Kasumi-1 (cell line): ENCODE measurements at regions not wholly inside any gene's neighbourhood (a gene's known extent, or its start where the extent isn't known, plus 50 kb on each side); places are given as distances from the start of the nearest gene placed in this dataset.
A peak's percentile ranks its signal among the peaks of the same experiment; 100 is the strongest.

ENCODE experiments used
- DNase-seq, 2 experiments: peaks; one replicate each; lab custom pipeline; 2025; lab: John Stamatoyannopoulos, UW

- DNase-seq = no peak
Measured at GRCh38 chr2:149908726-149909683, 321.4 kb upstream of the MMADHC start.

GRCh38 chr2:149906886-149907285 is 319.3 kb upstream of the MMADHC start:
- DNase-seq = no peak

GRCh38 chr2:149904352-149905175 is 317.0 kb upstream of the MMADHC start:
- DNase-seq = no peak

GRCh38 chr2:149903626-149904025 is 316.1 kb upstream of the MMADHC start:
- no peak for DNase-seq

- no peak for DNase-seq
Measured at GRCh38 chr2:149902081-149902480, 314.5 kb upstream of the MMADHC start.

- no peak for DNase-seq
Measured at GRCh38 chr2:149901231-149901859, 313.8 kb upstream of the MMADHC start.

GRCh38 chr2:149899390-149899789 is 311.8 kb upstream of the MMADHC start:
- no peak for DNase-seq

- peak; percentile 95 to 96 for DNase-seq
Measured at GRCh38 chr2:149894760-149895159, 307.2 kb upstream of the MMADHC start.

- no peak for DNase-seq
Measured at GRCh38 chr2:149894226-149894625, 306.7 kb upstream of the MMADHC start.

- DNase-seq = no peak
Measured at GRCh38 chr2:149892563-149892962, 305.0 kb upstream of the MMADHC start.

GRCh38 chr2:149885946-149886345 is 298.4 kb upstream of the MMADHC start:
- no peak for DNase-seq

- DNase-seq = no peak
Measured at GRCh38 chr2:149885468-149885867, 297.9 kb upstream of the MMADHC start.

GRCh38 chr2:149884871-149885270 is 297.3 kb upstream of the MMADHC start:
- no peak for DNase-seq

- DNase-seq = no peak
Measured at GRCh38 chr2:149877913-149878312, 290.3 kb upstream of the MMADHC start.

- peak; percentile 25 to 41 for DNase-seq
Measured at GRCh38 chr2:149877074-149877473, 289.5 kb upstream of the MMADHC start.

- no peak for DNase-seq
Measured at GRCh38 chr2:149873936-149874335, 286.4 kb upstream of the MMADHC start.

- peak; percentile 33 to 44 for DNase-seq
Measured at GRCh38 chr2:149872638-149873150, 285.1 kb upstream of the MMADHC start.

- no peak for DNase-seq
Measured at GRCh38 chr2:149872041-149872440, 284.5 kb upstream of the MMADHC start.

- no peak for DNase-seq
Measured at GRCh38 chr2:149871091-149871885, 283.7 kb upstream of the MMADHC start.

- no peak for DNase-seq
Measured at GRCh38 chr2:149863227-149863626, 275.7 kb upstream of the MMADHC start.

GRCh38 chr2:149861034-149861433 is 273.5 kb upstream of the MMADHC start:
- DNase-seq = peak; percentile 67 to 77
